HG02763 (cell line): ENCODE measurements at regions not wholly inside any gene's neighbourhood (a gene's known extent, or its start where the extent isn't known, plus 50 kb on each side); places are given as distances from the start of the nearest gene placed in this dataset.
"Not testable (repeated sequence)": the region's sequence is repeated elsewhere in the genome, so short reads cannot be mapped to it uniquely, and the experiment has no call there.

ENCODE experiments used
- ATAC-seq: cut with Tn5 transposase; IDR thresholded peaks from one replicate; pipeline ENCODE4 v1.9.1; 2021; ENCODE audit warnings: mild to moderate bottlenecking, moderate library complexity; ENCODE audit not compliant: unreplicated experiment

DNA sequence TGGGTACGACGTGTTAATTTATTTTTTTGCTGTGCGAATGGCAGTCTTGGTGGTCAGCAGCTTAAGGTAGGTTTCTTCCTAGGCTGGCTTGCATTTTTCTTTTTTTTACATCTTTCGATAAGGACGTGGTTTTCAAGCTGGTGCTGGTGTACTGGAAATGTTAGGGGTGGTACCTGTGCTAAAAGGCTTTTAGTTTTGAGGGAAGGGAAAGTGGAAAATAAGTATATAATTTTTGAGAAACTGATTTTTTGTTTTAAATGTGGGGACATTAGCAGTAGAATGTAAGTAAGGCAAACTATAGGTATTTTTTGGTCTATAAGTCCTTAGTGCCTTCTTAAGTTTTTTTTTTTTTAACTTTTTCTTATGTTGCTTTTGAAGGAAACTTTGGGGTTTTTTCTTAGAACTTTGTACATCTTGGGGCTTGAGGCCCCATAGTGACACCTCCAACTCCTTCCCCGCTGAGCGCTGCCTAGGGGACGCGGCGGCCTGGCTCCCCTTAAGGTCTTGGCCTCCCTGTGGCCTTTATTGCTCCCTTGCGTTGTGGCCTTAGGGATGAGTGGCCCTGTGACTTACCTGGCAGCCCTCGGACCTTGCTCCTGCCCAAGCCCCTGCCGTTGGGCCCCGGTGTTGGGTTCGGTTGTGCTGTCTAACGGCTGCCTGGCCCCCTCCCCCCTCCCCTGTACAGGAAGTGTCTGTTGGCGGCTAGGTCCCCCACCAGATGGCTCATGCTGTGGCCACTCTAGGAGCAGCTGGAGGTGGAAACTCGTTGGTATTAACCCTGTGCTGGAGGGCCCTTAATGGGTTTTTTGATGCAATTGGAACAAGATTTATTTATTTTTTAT is 88.0 kb upstream of the RPRML start:
- peak; percentile 64 for ATAC-seq

DNA sequence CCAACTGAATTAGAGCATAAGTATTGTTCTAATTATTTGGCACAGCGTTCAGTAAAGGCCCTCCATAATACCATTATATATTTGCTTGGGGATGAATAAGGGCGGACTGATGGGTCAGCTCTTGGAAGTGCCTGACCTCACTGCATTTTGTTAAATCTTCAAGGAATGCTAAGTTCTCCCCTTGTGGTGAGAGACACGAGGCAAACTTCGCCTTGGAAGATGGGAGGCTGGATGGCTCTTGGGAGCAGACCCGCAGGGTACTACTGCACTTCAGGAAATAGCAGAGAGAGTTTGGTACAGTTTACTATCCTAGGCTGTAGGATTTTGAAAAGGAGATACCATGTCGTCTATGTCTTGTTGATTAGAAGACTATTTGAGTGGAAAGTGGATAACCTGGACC is 87.0 kb upstream of the RPRML start:
- no peak for ATAC-seq

DNA sequence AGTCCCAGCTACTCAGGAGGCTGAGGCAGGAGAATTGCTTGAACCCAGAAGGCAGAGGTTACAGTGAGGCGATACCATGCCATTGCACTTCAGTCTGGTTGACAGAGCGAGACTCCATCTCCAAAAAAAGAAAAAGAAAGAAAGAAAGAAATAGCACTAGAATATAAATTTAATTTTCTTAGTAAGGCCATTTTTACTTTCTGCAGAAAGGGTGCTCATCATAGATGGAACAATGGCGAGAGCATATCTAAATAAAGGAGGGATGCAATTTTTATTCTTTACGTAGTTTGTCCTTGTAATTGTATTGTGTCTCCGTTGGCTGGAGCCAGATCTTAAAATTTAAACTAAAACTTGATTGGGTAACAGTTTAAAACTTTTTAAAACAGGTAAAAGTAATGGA is 85.6 kb upstream of the RPRML start:
- ATAC-seq = no peak

DNA sequence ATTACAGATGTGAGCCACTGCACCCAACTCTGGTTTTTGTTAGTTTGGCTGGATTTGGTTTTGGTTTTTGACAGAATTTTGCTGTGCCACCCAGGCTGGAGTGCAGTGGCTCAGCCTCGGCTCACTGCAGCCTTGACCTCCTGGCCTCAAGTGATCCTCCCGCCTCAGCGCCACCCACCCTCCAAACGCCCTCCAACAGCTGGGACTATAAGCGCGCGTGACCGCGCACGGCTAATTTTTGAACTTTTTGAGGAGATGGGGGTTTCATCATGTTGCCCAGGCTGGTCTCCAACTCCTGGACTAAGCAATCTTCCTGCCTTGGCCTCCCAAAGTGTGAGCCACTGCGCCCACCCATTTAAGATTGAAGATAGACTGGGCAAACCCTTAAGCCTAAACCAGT is 84.4 kb upstream of the RPRML start:
- ATAC-seq = no peak

DNA sequence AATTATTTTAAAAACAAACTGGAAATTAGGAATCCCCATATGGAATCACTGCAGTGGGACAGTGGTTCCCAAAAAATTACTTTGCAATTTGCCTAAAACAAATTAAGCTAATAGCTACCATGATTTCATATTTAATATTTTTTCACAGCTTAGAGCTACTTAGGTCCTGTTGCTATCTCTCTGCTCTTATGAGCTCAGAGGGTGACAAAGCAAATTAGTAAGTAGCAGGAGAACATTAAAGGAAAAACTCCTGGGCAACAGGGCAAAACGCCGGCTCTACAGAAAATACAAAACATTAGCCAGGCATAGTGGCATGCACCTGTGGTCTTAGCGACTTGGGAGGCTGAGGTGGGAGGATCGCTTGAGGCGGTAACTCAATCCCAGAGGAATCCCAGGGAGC is 83.8 kb upstream of the RPRML start:
- ATAC-seq = not testable (repeated sequence)

DNA sequence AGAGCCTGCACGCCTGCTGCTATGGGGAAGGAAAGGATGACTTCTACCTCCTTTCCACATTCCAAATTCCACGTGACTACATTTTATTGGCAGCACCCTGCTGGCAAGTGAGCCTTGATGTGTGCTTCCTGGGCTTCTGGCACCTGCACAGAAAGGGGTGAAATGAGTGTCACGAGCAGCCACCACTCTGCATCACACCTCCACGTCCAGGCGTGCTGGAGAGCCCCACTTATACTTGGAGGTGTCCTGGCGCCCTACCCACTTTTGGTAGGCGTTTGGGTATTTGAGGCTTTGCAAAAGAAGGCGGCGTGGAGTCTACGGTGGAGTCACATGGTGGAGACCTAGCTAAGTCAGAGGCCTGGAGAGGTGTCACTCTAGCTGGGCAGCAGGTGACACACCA is 81.0 kb upstream of the RPRML start:
- not testable (repeated sequence) for ATAC-seq

DNA sequence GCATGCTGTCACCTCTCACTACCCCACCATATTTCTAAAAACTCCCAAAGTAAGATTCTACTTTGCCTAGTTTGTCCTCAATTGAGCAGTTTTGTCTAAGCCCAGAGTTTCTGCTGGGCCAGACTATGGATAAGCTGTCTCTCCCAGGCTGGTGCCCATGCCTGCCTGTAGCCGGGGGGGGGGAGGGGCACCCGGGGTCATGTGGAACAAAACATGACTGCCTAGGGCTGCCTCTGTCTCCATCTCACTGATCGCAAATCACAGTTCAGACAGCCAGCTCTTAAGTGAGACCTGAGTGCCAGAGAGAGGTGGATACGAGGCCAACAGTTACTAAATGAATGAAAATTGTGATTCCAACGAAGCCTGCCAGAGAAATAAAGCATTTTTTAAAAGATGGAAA is 78.8 kb upstream of the RPRML start:
- ATAC-seq = no peak

DNA sequence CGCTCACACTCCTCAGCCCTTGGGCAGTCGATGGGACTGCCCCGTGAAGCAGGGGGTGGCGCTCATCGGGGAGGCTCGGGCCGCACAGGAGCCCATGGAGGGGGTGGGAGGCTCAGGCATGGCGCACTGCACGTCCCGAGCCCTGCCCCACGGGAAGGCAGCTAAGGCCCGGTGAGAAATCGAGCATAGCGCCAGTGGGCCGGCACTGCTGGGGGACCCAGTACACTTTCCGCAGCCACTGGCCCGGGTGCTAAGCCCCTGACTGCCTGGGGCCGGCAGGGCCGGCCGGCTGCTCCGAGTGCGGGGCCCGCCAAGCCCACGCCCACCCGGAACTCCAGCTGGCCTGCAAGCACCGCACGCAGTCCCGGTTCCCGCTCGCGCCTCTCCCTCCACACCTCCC is 78.2 kb upstream of the RPRML start:
- ATAC-seq = not testable (repeated sequence)

DNA sequence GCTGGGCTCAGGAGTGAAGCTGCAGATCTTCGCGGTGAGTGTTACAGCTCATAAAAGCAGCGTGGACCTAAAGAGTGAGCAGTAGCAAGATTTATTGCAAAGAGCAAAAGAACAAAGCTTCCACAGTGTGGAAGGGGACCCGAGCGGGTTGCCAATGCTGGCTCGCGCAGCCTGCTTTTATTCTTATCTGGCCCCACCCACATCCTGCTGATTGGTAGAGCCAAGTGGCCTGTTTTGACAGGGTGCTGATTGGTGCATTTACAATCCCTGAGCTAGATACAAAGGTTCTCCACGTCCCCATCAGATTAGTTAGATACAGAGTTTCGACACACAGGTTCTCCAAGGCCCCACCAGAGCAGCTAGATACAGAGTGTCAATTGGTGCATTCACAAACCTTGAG is 77.6 kb upstream of the RPRML start:
- not testable (repeated sequence) for ATAC-seq
